Esophagus muscularis mucosa (tissue), 3 donors: ENCODE measurements at regions not wholly inside any gene's neighbourhood (a gene's known extent, or its start where the extent isn't known, plus 50 kb on each side); places are given as distances from the start of the nearest gene placed in this dataset.

Experiments used
- CTCF ChIP-seq, 3 experiments: fragments of 200-600 bp in 2 of 3; fragments of 450-650 bp in 1 of 3; sonication (generic) in 2 of 3; IDR thresholded peaks; one replicate each; pipeline ENCODE4 v1.5.1; 2017 to 2019; ENCODE audit warnings: antibody characterized with exemption in 3 of 3, mild to moderate bottlenecking in 2 of 3, moderate library complexity in 1 of 3
- POLR2A ChIP-seq: fragments of 450-650 bp; IDR thresholded peaks from one replicate; pipeline ENCODE4 v1.6.1; 2017; ENCODE audit warnings: antibody characterized with exemption, moderate library complexity, mild to moderate bottlenecking, low read depth
- POLR2AphosphoS5 ChIP-seq, 2 donors: sonication (generic); formaldehyde crosslinking; IDR thresholded peaks; one replicate each; pipeline ENCODE4 v1.6.1; 2017; ENCODE audit warnings: antibody characterized with exemption in 2 of 2

GRCh38 chr1:87715471-87715870, 386.8 kb downstream of the LMO4 start:
- no peak for TF ChIP-seq POLR2AphosphoS5 (IDR thresholded peaks at IDR 0.05)
- TF ChIP-seq CTCF (IDR thresholded peaks at IDR 0.05): no peak
- TF ChIP-seq POLR2A: no peak
